Renal cortex interstitium (tissue), 11 donors: ENCODE measurements at regions not wholly inside any gene's neighbourhood (a gene's known extent, or its start where the extent isn't known, plus 50 kb on each side); places are given as distances from the start of the nearest gene placed in this dataset.
"Not testable (repeated sequence)": the region's sequence is repeated elsewhere in the genome, so short reads cannot be mapped to it uniquely, and the experiment has no call there.

Experiments used
- DNase-seq, 11 donors: peaks; one replicate each; pipeline ENCODE4 v3.0.0-alpha.2; 2013; ENCODE audit warnings: low read depth in 9 of 11, low spot score in 4 of 11; ENCODE audit errors: extremely low read depth in 1 of 11

DNA sequence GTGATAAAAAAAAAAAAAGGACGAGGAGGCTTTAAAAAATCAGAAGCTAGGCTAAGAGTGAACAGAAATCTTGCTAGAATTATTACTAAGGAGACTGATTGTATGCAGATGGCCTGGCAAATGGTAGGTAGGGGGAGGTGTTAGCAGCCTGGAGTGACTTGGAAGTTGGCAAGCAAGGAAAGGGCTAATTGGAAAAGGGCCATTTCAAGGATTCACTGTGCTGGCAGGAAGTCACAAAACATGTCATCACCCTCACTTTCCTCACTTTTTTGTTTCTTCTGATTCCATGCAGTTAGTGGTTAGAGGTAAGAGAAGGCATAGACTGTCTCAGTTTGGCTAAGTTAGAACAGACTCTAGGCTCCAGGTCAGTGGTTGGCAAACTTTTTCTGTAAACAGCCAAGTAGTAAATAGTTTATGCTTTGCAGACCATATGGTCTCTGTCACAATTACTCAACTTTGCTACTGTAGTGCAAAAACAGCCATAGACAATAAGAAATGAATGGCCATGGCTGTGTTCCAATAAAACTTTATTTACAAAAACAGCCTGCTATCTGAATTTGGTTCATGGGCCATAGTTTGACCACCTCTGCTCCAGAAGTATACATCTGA is 646.5 kb upstream of the ACTRT1 start:
- no peak for DNase-seq

DNA sequence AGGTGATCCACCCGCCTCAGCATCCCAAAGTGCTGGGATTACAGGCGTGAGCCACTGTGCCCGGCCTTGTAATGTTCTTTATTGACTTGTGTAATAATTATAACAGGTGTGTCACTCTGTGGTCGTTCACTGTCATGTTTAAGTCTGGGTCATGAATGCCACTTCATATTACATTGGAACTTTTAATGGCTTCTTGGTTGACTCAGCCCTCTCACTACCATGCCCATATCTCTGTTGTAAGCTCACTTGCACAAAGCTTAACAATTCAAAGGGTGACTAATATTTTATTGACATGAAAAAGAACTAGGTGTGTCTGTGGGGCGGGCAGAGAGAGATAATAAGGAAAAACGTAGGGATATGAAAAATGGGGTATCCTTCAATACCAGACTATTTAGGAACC is 639.7 kb upstream of the ACTRT1 start:
- DNase-seq, result no peak

DNA sequence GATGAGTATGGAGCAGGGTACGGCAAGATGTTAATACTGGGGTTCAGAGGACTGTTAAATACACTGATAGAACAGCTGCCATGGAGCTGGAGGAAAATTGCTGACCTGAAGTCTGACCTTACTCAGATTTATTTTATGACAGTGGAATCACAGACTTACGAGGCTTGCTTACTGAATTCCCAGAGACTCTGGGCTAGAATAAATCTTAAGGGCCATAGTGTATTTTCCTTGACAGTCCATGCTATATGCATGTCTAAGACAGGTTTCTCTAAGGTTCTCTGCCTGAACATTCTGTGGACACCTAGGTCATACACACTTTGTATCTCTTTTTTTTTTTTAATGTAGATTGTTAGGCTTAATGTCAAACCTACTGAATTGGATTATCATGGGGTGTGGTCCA is 633.2 kb upstream of the ACTRT1 start:
- no peak for DNase-seq

DNA sequence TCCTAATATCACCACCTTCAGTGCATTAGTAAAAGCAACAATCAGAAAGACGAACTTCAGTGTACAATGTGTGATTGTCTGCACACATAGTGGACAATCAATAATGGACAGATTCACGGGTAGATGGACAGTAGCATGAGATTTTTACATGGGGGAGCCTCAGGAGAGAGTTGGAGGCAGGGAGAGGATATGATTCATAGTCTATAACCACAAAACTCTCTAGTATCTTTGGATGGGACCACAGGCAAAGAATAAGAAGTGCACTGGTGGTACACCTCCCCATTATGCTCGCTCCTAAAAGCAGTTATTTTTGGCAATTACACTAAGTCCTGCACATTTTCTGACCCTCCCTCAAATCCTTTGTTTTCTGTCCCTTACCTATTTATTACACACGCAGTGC is 624.4 kb upstream of the ACTRT1 start:
- DNase-seq, result no peak

DNA sequence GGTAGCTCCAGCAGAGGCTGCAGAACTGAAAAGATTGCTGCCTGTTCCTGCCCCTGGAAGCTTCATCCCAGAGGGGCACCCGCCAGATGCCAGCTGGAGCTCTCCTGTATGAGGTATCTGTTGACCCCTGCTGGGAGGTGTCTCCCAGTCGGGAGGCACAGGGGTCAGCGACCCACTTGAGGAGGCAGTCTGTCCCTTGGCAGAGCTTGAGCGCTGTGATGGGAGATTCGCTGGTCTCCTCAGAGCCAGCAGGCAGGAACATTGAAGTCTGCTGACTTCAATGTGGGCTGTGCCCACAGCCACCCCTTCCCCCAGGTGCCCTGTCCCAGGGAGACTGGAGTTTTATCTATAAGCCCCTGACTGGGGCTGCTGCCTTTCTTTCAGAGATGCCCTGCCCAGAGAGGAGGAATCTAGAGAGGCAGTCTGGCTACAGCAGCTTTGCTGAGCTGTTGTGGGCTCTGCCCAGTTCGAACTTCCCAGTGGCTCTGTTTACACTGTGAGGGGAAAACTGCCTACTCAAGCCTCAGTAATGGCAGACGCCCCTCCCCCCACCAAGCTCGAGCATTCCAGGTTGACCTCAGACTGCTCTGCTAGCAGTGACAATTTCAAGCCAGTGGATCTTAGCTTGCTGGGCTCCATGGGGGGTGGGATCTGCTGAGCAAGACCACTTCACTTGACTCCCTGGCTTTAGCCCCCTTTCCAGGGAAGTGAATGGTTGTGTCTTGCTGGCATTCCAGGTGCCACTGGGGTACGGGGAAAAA is 622.3 kb upstream of the ACTRT1 start:
- DNase-seq, result not testable (repeated sequence)

DNA sequence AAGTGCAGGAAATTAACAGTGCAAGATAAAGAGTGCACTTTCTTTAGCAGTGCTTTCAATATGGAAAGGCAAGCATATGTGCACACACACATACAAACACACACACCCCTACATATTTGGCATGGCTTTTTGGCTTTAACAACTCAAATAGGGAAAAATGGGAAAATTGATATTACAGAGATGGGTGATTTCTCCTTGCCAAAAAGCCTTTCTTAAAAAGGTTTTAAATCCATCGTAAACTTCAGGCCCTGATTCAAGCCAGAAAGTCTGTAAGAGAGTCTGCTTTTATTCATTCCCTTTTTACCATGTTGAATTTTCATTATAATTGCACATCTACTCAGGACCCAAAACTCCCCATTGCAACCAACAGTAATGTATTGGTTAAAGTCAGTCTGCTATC is 612.0 kb upstream of the ACTRT1 start:
- no peak for DNase-seq

DNA sequence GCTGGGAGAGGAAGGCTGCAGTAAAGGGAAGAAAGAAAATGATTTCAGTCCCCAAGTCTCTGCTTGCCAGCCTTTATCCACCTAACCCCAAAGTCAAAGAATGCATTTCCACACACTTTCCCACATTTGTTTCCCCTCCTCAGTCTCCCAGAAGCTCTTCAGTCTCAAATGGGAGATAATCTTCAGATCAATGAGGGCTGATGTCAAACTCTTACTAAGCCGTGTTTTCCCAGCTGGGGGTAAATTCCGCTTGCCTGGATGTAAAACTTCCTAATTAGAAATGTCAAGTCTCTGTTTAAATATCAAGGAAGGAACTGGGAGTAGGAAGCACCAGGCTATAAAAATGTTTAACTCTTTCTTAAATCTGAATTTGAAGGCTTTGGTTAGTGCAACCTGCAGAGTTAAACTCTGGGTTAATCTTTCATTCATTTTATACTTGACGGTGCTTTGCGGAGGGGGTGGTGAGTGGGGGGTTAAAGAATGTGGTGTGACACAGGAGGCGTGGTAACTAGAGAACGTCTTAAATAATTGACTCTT is 601.4 kb upstream of the ACTRT1 start:
- peak in 1 of 11 donors; percentile 2 for DNase-seq

DNA sequence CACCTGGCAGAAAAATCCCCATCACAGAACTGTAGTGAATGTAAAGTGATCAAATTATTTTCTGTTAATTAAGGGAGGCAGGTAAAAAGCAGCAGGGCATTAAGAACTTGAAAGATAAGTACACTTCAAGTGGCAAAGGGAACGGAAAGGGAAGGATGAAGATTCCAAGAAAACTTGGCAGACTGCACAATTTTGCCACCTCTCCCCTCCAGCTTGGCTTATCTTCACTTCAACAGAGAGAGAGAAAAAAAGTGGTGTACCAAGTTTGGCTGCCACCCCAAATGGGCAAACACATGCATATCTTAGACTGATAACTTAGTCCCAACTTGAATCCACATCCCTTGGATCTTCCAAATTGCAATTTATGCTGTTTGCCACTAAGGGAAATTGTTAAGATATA is 598.1 kb upstream of the ACTRT1 start:
- DNase-seq, result no peak

DNA sequence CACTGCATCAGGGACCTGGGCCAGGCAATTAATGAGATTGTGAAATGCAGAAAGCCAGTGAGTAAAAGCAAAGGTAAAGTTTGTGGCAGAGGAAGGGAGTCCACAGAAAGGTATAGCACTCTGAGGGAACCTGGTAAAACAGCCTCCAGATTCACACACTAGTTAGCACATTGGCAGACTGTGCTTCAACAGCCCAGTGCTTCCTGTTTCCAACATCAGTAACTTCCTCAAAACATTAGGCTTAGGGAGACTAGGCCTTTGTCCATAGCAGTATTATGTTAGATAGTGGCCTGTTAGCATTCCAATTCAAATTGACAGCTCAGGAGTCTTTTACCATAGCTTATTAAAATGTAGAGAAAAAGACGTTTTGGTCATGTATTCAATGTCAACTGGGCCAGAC is 582.6 kb upstream of the ACTRT1 start:
- DNase-seq, result no peak

DNA sequence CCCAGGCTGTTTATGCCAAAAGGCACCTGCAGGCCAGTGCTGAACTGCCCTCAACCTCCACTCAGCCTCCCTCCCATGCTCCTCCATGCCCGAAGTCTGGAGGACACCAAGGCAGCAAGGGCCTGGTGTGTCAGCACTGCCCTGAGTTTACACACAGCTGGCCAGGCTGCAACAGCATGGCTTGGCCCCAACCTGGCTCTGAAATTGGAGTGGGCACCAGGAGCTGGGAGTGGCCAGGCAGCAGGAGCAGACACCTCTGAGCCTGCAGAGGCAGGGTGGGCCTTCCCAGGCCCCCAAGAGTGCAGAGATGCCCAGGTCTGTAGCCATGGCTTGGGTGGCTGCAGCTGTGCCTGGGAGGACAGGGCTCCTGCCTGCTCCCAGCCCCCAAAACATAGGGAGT is 571.2 kb upstream of the ACTRT1 start:
- DNase-seq, result no peak

DNA sequence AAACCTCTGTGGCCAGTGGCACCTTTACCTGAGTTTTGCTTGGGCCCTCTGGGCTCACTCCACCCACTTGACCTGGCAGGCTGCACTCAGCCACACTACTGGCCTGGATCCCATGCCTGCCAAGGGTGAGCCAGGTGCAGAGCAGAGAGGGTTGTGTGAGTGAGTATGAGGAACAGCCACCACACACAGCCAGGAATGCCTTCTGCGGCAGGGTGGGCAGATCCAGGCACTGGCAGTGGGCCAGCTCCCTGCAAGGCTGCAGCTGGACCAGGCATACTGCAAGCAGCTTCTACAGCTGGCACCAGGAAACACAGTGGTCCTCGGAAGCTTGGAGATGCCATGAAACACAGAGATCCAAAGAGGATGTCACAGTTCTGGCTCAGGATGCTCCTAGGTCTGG is 570.1 kb upstream of the ACTRT1 start:
- DNase-seq, result no peak

DNA sequence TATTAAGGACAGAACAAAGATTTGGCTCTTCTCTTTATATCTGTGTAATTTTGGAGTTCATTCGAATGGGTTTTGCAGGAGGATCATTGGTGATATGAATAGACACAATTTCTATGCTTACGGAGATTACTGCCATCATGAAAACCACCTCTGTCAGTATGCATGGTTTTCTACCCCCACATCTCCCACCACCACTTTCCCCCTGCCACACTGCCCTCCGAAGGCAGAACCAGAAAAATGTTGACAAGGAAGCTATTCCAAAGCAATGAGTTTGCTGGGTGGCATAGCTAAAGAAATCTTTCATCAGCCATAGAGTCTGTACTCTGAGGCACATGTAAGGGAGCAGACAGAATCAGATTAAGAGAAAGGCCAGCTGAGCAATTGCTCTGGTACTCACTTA is 567.3 kb upstream of the ACTRT1 start:
- DNase-seq, result no peak

DNA sequence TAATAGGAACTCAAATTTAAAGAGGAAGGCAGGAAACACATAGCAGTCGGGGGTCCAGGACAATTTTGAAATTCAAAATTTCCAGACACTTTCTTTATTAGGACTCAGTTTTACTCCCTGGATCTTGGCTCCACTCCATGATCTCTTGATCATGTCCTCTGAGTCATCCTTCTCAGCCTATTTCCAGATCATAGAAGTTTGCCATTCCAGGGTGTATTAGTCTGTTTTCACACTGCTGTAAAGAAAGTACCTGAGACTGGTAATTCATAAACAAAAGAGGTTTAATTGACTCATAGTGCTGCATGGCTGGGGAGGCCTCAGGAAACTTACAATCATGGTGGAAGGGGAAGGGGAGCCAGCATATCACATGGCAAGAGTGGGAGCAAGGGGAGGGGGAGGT is 564.7 kb upstream of the ACTRT1 start:
- DNase-seq, result no peak

DNA sequence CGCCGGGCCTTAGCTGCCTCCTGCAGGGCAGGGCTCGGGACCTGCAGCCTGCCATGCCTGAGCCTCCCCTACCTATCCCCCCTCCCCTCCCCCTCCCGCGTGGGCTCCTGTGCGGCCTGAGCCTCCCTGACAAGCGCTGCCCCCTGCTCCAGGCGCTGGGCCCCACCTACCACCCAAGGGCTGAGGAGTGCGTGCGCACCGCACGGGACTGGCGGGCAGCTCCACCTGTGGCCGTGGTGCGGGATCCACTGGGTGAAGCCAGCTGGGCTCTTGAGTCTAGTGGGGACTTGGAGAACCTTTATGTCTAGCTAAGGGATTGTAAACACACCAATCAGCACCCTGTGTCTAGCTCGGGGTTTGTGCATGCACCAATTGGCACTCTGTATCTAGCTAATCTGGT is 554.6 kb upstream of the ACTRT1 start:
- not testable (repeated sequence) for DNase-seq

DNA sequence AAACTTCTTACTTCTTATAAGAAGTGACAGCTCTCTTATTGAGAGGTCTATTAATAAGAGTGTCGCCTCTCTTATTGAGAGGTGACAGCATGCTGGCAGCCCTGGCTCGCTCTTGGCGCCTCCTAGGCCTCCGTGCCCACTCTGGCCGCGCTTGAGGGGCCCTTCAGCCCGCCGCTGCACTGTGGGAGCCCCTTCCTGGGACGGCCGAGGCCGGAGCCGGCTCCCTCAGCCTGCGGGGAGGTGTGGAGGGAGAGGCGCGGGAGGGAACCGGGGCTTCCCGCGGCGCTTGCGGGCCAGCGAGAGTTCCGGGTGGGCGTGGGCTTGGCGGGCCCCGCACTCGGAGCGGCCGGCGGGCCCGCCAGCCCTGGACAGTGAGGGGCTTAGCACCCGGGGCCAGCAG is 554.2 kb upstream of the ACTRT1 start:
- not testable (repeated sequence) for DNase-seq

DNA sequence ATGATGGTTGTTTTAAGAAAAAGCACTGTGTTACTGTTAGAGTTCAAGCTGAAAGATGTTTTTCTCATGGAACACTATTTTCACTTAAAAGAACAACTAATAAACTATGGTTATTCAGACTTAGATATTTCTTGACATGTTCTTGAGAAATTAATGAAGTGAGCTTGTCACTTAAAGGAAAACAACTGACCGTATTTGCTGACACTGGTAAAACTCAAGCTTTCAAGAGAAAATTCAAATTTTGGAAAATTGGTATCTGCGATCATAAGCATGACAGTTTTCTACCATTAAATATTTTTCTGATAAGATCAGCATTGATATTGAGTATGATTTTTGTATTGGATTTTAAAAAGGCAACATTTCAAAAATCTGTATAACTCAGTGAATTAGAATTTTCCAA is 549.5 kb upstream of the ACTRT1 start:
- no peak for DNase-seq

DNA sequence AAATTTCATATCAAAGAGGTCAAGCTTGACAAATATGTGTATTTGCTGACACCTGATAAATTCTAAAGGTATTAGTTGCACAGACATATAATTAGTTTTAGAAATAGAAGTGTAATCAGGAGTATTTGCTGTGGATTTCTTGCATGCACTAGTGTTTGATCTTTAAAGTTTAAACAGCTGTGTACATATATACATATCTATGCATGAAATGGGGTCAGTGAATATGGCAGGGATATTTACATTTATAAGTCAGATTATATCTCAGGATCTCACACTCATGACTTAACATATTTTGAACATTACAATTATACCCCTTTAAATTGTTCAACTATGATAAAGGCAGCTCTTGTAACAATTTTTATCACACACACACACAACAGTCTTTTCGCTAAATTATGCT is 547.4 kb upstream of the ACTRT1 start:
- no peak for DNase-seq

DNA sequence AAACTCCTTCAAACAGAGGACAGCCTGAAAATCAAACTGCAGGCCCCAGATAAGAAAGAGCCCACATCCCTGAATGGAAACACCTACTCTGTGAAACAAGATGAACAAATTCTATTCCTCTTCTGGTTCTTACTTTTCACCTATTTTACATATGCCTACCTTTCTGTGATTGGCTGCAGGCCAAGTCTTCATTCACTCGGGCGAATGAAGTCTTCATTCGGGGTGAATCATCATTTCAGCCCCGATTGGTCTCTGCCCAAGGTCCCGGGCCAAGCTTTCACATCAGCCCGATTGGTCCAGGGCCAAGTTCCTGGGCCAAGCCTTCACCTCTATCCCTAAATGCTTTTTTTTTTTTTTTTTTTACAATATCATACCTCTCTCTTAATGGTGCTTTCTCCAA is 529.8 kb upstream of the ACTRT1 start:
- no peak for DNase-seq

DNA sequence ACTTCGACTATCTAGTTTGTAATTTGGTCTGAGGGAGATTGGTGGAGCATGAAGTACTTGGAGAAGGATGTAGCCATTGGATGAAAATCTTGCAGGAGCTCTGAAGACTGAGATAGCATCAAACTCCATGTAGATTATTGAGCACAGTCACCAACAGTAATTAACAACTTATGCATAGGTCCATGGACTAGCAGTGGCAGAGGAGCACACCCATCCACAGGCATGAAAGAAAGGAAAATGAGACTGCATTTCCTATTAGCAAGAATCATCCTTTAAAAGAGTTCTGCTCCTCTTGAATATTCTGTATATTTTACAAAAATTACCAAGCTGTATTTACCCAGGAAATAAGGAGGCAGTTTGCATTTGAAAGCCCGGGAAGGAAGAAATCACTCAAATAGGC is 529.4 kb upstream of the ACTRT1 start:
- DNase-seq, result no peak

DNA sequence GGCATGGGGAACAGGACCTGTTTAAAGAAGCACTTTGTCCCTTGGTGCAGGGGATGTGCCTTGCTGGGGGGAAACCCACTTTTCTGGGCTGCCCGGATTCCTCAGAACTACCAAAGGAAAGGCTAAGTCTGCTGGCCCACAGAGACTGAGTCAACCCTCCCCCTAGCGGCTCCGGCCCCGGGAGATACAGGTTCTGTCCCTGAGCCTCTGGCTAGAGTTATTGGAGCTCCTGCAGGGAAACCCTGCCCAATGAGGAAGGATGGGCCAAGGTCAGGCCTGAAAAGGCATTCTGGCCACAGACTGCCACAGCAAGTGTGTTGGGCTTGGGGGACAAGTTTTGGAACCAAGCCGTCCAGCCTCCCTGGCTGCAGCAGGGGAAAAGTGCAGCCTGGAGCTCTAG is 490.9 kb upstream of the ACTRT1 start:
- no peak for DNase-seq

DNA sequence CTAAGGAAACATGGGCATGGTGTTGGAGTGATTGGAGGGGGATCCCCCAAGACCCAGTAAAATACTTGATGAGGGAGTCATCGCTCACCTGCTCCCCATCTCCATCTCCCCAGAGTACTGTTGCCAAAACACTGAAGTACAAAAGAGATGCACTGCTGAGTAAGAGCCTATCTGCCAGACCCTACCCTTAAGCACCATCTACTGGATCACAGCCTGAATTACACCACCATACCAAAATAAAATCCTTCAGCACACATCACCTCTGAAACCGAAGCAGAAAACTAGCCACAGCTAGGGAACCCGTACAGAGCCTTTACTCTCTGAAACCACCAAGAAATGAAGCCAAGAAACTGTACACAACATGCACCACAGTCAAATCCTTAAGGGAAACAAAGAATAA is 466.3 kb upstream of the ACTRT1 start:
- DNase-seq, result peak in 2 of 11 donors; percentile 0 to 1
